ENCODE measurements at regions not wholly inside any gene's neighbourhood (a gene's known extent, or its start where the extent isn't known, plus 50 kb on each side); places are given as distances from the start of the nearest gene placed in this dataset.
"Not testable (repeated sequence)": the region's sequence is repeated elsewhere in the genome, so short reads cannot be mapped to it uniquely, and the experiment has no call there.

- H3K27ac ChIP-seq (ENCODE audit: low read length), result no peak overlapping the region
- no peak for ATAC-seq (ENCODE audit: insufficient read depth, low read depth)
- no peak overlapping the region for H3K9ac ChIP-seq (ENCODE audit: low read depth, low read length)
- no peak for DNase-seq
- no peak overlapping the region for H2AFZ ChIP-seq (ENCODE audit: low read depth, low read length)
- no peak for TF ChIP-seq CTCF (IDR thresholded peaks at IDR 0.05; ENCODE audit: borderline replicate concordance, extremely low read depth, low read length, poor library complexity, severe bottlenecking)
- no peak for TF ChIP-seq EZH2 (IDR thresholded peaks at IDR 0.05; ENCODE audit: borderline replicate concordance, low read depth, low read length, severe bottlenecking)
- H3K36me3 ChIP-seq (ENCODE audit: insufficient read depth, low read length), result no peaks in the 10 kb centered on the region
- no peaks in the 10 kb centered on the region for H3K9me3 ChIP-seq (ENCODE audit: insufficient read depth, low read length, severe bottlenecking)
- H4K20me1 ChIP-seq (ENCODE audit: insufficient read depth, low read length), result no peaks in the 10 kb centered on the region
- no peaks in the 10 kb centered on the region for H3K79me2 ChIP-seq (ENCODE audit: insufficient read depth, low read length)
- H3K4me3 ChIP-seq (ENCODE audit: low read depth in 1 of 2, low read length in 2 of 2), result no peak overlapping the region
- no peak overlapping the region for H3K4me2 ChIP-seq (ENCODE audit: insufficient read depth, low read length)
- no peaks in the 10 kb centered on the region for H3K27me3 ChIP-seq (ENCODE audit: insufficient read depth, low read length, poor library complexity)
- no peaks in the 10 kb centered on the region for H3K4me1 ChIP-seq (ENCODE audit: insufficient read depth, low read length)
Measured at GRCh38 chr6:66103954-66104353, 396.9 kb upstream of the EYS start.

- ATAC-seq (ENCODE audit: insufficient read depth, low read depth), result no peak
- DNase-seq, result no peak
- H3K36me3 ChIP-seq (ENCODE audit: insufficient read depth, low read length), result no peaks in the 10 kb centered on the region
- no peak for TF ChIP-seq CTCF (IDR thresholded peaks at IDR 0.05; ENCODE audit: borderline replicate concordance, extremely low read depth, low read length, poor library complexity, severe bottlenecking)
- no peak for TF ChIP-seq EZH2 (IDR thresholded peaks at IDR 0.05; ENCODE audit: borderline replicate concordance, low read depth, low read length, severe bottlenecking)
- no peaks in the 10 kb centered on the region for H3K79me2 ChIP-seq (ENCODE audit: insufficient read depth, low read length)
- no peak overlapping the region for H3K4me3 ChIP-seq (ENCODE audit: low read depth in 1 of 2, low read length in 2 of 2)
- H4K20me1 ChIP-seq (ENCODE audit: insufficient read depth, low read length), result no peaks in the 10 kb centered on the region
- H3K4me2 ChIP-seq (ENCODE audit: insufficient read depth, low read length), result no peak overlapping the region
- no peaks in the 10 kb centered on the region for H3K9me3 ChIP-seq (ENCODE audit: insufficient read depth, low read length, severe bottlenecking)
- H2AFZ ChIP-seq (ENCODE audit: low read depth, low read length), result no peak overlapping the region
- no peaks in the 10 kb centered on the region for H3K27me3 ChIP-seq (ENCODE audit: insufficient read depth, low read length, poor library complexity)
- H3K27ac ChIP-seq (ENCODE audit: low read length), result no peak overlapping the region
- no peaks in the 10 kb centered on the region for H3K4me1 ChIP-seq (ENCODE audit: insufficient read depth, low read length)
- H3K9ac ChIP-seq (ENCODE audit: low read depth, low read length), result no peak overlapping the region
Measured at GRCh38 chr6:66103354-66103753, 396.3 kb upstream of the EYS start.

- Histone ChIP-seq H3K4me1 (ENCODE audit: insufficient read depth, low read length) (no peaks in the 10 kb centered on the region), H2AFZ (ENCODE audit: low read depth, low read length) (no peak overlapping the region), H3K27me3 (ENCODE audit: insufficient read depth, low read length, poor library complexity) (no peaks in the 10 kb centered on the region), H3K36me3 (ENCODE audit: insufficient read depth, low read length) (no peaks in the 10 kb centered on the region), H4K20me1 (ENCODE audit: insufficient read depth, low read length) (no peaks in the 10 kb centered on the region), H3K79me2 (ENCODE audit: insufficient read depth, low read length) (no peaks in the 10 kb centered on the region), H3K4me3 (ENCODE audit: low read depth in 1 of 2, low read length in 2 of 2) (no peak overlapping the region), H3K4me2 (ENCODE audit: insufficient read depth, low read length) (no peak overlapping the region), H3K9me3 (ENCODE audit: insufficient read depth, low read length, severe bottlenecking) (peaks cover 3% of the 10 kb centered on the region), H3K9ac (ENCODE audit: low read depth, low read length) (no peak overlapping the region), H3K27ac (ENCODE audit: low read length) (no peak overlapping the region)
- ATAC-seq (ENCODE audit: insufficient read depth, low read depth) (no peak), DNase-seq (no peak)
- TF ChIP-seq EZH2 (IDR thresholded peaks at IDR 0.05; ENCODE audit: borderline replicate concordance, low read depth, low read length, severe bottlenecking), result no peak
- TF ChIP-seq CTCF (IDR thresholded peaks at IDR 0.05; ENCODE audit: borderline replicate concordance, extremely low read depth, low read length, poor library complexity, severe bottlenecking), result no peak
Measured at GRCh38 chr6:66096679-66097078, 389.7 kb upstream of the EYS start.

GRCh38 chr6:66094615-66095014 lies 387.6 kb upstream of the EYS start:
- DNase-seq (no peak), ATAC-seq (ENCODE audit: insufficient read depth, low read depth) (no peak)
- H3K79me2 ChIP-seq (ENCODE audit: insufficient read depth, low read length), result no peaks in the 10 kb centered on the region
- H3K9me3 ChIP-seq (ENCODE audit: insufficient read depth, low read length, severe bottlenecking), result peaks cover 3% of the 10 kb centered on the region
- H3K27me3 ChIP-seq (ENCODE audit: insufficient read depth, low read length, poor library complexity), result no peaks in the 10 kb centered on the region
- H3K4me1 ChIP-seq (ENCODE audit: insufficient read depth, low read length), result no peaks in the 10 kb centered on the region
- no peak overlapping the region for H3K4me3 ChIP-seq (ENCODE audit: low read depth in 1 of 2, low read length in 2 of 2)
- no peaks in the 10 kb centered on the region for H4K20me1 ChIP-seq (ENCODE audit: insufficient read depth, low read length)
- no peak overlapping the region for H3K9ac ChIP-seq (ENCODE audit: low read depth, low read length)
- H3K36me3 ChIP-seq (ENCODE audit: insufficient read depth, low read length), result no peaks in the 10 kb centered on the region
- H3K4me2 ChIP-seq (ENCODE audit: insufficient read depth, low read length), result no peak overlapping the region
- no peak overlapping the region for H2AFZ ChIP-seq (ENCODE audit: low read depth, low read length)
- H3K27ac ChIP-seq (ENCODE audit: low read length), result no peak overlapping the region
- TF ChIP-seq CTCF (IDR thresholded peaks at IDR 0.05; ENCODE audit: borderline replicate concordance, extremely low read depth, low read length, poor library complexity, severe bottlenecking) (no peak), EZH2 (IDR thresholded peaks at IDR 0.05; ENCODE audit: borderline replicate concordance, low read depth, low read length, severe bottlenecking) (no peak)

GRCh38 chr6:66092306-66092705 lies 385.3 kb upstream of the EYS start:
- not testable (repeated sequence) for H4K20me1 ChIP-seq (ENCODE audit: insufficient read depth, low read length); H3K9me3 ChIP-seq (ENCODE audit: insufficient read depth, low read length, severe bottlenecking); DNase-seq

More at GRCh38 chr6:66092306-66092705, 385.3 kb upstream of the EYS start:
- ATAC-seq (ENCODE audit: insufficient read depth, low read depth); H3K9ac ChIP-seq (ENCODE audit: low read depth, low read length); H3K79me2 ChIP-seq (ENCODE audit: insufficient read depth, low read length); H3K4me3 ChIP-seq (ENCODE audit: low read depth in 1 of 2, low read length in 2 of 2); H3K4me1 ChIP-seq (ENCODE audit: insufficient read depth, low read length); H3K36me3 ChIP-seq (ENCODE audit: insufficient read depth, low read length); H3K27ac ChIP-seq (ENCODE audit: low read length); H3K27me3 ChIP-seq (ENCODE audit: insufficient read depth, low read length, poor library complexity); H3K4me2 ChIP-seq (ENCODE audit: insufficient read depth, low read length); H2AFZ ChIP-seq (ENCODE audit: low read depth, low read length): not testable (repeated sequence)
